ENCODE measurements at regions not wholly inside any gene's neighbourhood (a gene's known extent, or its start where the extent isn't known, plus 50 kb on each side); places are given as distances from the start of the nearest gene placed in this dataset.

GRCh38 chr1:184896000-184896399 is 78.3 kb downstream of the NIBAN1 start:
- TF ChIP-seq CTCF (IDR thresholded peaks at IDR 0.05) (no peak), POLR2A (IDR thresholded peaks at IDR 0.05) (no peak)

All from lower leg skin (tissue), 3 donors.